Esophagus muscularis mucosa (tissue), 4 donors: ENCODE measurements at regions not wholly inside any gene's neighbourhood (a gene's known extent, or its start where the extent isn't known, plus 50 kb on each side); places are given as distances from the start of the nearest gene placed in this dataset.

ENCODE experiments used
- DNase-seq: peaks from one replicate; pipeline ENCODE4 v3.0.0-alpha.2; 2017; ENCODE audit errors: extremely low spot score
- H3K27ac ChIP-seq, 4 donors: fragments of 200-600 bp; sonication (generic); replicated peaks in 1 of 4; 1 replicate in 3 of 4; 2 replicates in 1 of 4; pipeline ENCODE4 v1.5.1; 2016 to 2019; ENCODE audit warnings: mild to moderate bottlenecking in 1 of 4
- H3K27me3 ChIP-seq, 4 donors: fragments of 200-600 bp; sonication (generic); one replicate each; pipeline versions ENCODE4 v1.5.1 to v1.6.0; 2016 to 2019
- H3K36me3 ChIP-seq, 4 donors: fragments of 200-600 bp; sonication (generic); one replicate each; pipeline ENCODE4 v1.5.1; 2016 to 2019
- H3K4me1 ChIP-seq, 4 donors: fragments of 200-600 bp; sonication (generic); one replicate each; pipeline ENCODE4 v1.5.1; 2016 to 2019
- H3K4me3 ChIP-seq, 4 donors: fragments of 200-600 bp; sonication (generic); 1 replicate in 2 of 4; 2 replicates in 2 of 4; pipeline ENCODE4 v1.5.1; 2016 to 2019; ENCODE audit warnings: mild to moderate bottlenecking in 4 of 4, moderate library complexity in 1 of 4
- H3K9me3 ChIP-seq, 4 donors: fragments of 200-600 bp; sonication (generic); 1 replicate in 3 of 4; 2 replicates in 1 of 4; pipeline ENCODE4 v1.5.1; 2016 to 2019
- CTCF ChIP-seq, 3 experiments: fragments of 200-600 bp in 2 of 3; fragments of 450-650 bp in 1 of 3; sonication (generic) in 2 of 3; IDR thresholded peaks; one replicate each; pipeline ENCODE4 v1.5.1; 2017 to 2019; ENCODE audit warnings: antibody characterized with exemption in 3 of 3, mild to moderate bottlenecking in 2 of 3, moderate library complexity in 1 of 3
- EP300 ChIP-seq: sonication (generic); formaldehyde crosslinking; IDR thresholded peaks from one replicate; pipeline ENCODE4 v1.6.1; 2017; ENCODE audit warnings: antibody characterized with exemption
- POLR2A ChIP-seq: fragments of 450-650 bp; IDR thresholded peaks from one replicate; pipeline ENCODE4 v1.6.1; 2017; ENCODE audit warnings: antibody characterized with exemption, moderate library complexity, mild to moderate bottlenecking, low read depth
- POLR2AphosphoS5 ChIP-seq, 2 donors: sonication (generic); formaldehyde crosslinking; IDR thresholded peaks; one replicate each; pipeline ENCODE4 v1.6.1; 2017; ENCODE audit warnings: antibody characterized with exemption in 2 of 2
- WGBS: methylation state at CpG from one replicate; pipeline ENCODE4 v1.1.5; 2018; 5-methylcytosine and 5-hydroxymethylcytosine counted together
- intact Hi-C: fragments of 100-400 bp; cut with DNase I; formaldehyde crosslinking; loops from one replicate; pipeline ENCODE4 v1.15.1; 2023

- WGBS = 77% methylated on average over 2 of the region's 2 CpGs
- DNase-seq = no peak
- intact Hi-C loops = no loop called here
- Histone ChIP-seq H3K27ac (no peak overlapping the region), H3K27me3 (peaks cover 0 to 10% (median 0%) of the 10 kb centered on the region in 4 donors), H3K4me1 (no peaks in the 10 kb centered on the region), H3K4me3 (no peak overlapping the region), H3K36me3 (no peaks in the 10 kb centered on the region), H3K9me3 (no peaks in the 10 kb centered on the region)
- no peak for TF ChIP-seq POLR2A
- no peak for TF ChIP-seq EP300
- no peak for TF ChIP-seq POLR2AphosphoS5 (IDR thresholded peaks at IDR 0.05)
- TF ChIP-seq CTCF (IDR thresholded peaks at IDR 0.05) = no peak
Observed at GRCh38 chr17:33369876-33370275, 76.8 kb upstream of the ASIC2 start.

- no peaks in the 10 kb centered on the region for H3K9me3 ChIP-seq
- no peak overlapping the region for H3K27ac ChIP-seq
- H3K36me3 ChIP-seq = no peaks in the 10 kb centered on the region
- intact Hi-C loops = no loop called here
- TF ChIP-seq POLR2A = no peak
- TF ChIP-seq CTCF (IDR thresholded peaks at IDR 0.05) = no peak
- TF ChIP-seq POLR2AphosphoS5 (IDR thresholded peaks at IDR 0.05) = no peak
- TF ChIP-seq EP300 = no peak
- WGBS = 30% methylated on average over 1 of the region's 1 CpG
- no peak overlapping the region for H3K4me3 ChIP-seq
- peaks cover 0 to 14% (median 0%) of the 10 kb centered on the region in 4 donors for H3K27me3 ChIP-seq
- H3K4me1 ChIP-seq = no peaks in the 10 kb centered on the region
- DNase-seq = no peak
Observed at GRCh38 chr17:33370401-33370800, 77.3 kb upstream of the ASIC2 start.

- 47% methylated on average over 3 of the region's 3 CpGs for WGBS
- Histone ChIP-seq H3K4me1 (no peaks in the 10 kb centered on the region), H3K9me3 (no peaks in the 10 kb centered on the region), H3K27me3 (peaks cover 0 to 16% (median 0%) of the 10 kb centered on the region in 4 donors), H3K27ac (no peak overlapping the region), H3K36me3 (no peaks in the 10 kb centered on the region), H3K4me3 (no peak overlapping the region)
- DNase-seq = no peak
- TF ChIP-seq EP300 (no peak), POLR2A (no peak), CTCF (IDR thresholded peaks at IDR 0.05) (no peak), POLR2AphosphoS5 (IDR thresholded peaks at IDR 0.05) (no peak)
- intact Hi-C loops = no loop called here
Observed at GRCh38 chr17:33371377-33371776, 78.3 kb upstream of the ASIC2 start.

GRCh38 chr17:33373273-33373672 is 80.2 kb upstream of the ASIC2 start:
- TF ChIP-seq POLR2AphosphoS5 (IDR thresholded peaks at IDR 0.05) = no peak
- TF ChIP-seq POLR2A = no peak
- TF ChIP-seq CTCF (IDR thresholded peaks at IDR 0.05) = no peak
- TF ChIP-seq EP300 = no peak

GRCh38 chr17:33375103-33375502 is 82.0 kb upstream of the ASIC2 start:
- TF ChIP-seq POLR2AphosphoS5 (IDR thresholded peaks at IDR 0.05) = no peak
- no peak for TF ChIP-seq POLR2A
- TF ChIP-seq CTCF (IDR thresholded peaks at IDR 0.05) = no peak
- no peak for TF ChIP-seq EP300
- Histone ChIP-seq H3K4me1 (no peaks in the 10 kb centered on the region), H3K27ac (no peak overlapping the region), H3K9me3 (no peaks in the 10 kb centered on the region), H3K36me3 (no peaks in the 10 kb centered on the region), H3K27me3 (peaks cover 0 to 16% (median 0%) of the 10 kb centered on the region in 4 donors), H3K4me3 (no peak overlapping the region)
- DNase-seq = no peak
- 68% methylated on average over 5 of the region's 5 CpGs for WGBS
- intact Hi-C loops = no loop called here

More at GRCh38 chr17:33373273-33373672, 80.2 kb upstream of the ASIC2 start:
- Histone ChIP-seq H3K9me3 (no peaks in the 10 kb centered on the region), H3K36me3 (no peaks in the 10 kb centered on the region), H3K4me3 (no peak overlapping the region), H3K27me3 (peaks cover 0 to 16% (median 0%) of the 10 kb centered on the region in 4 donors), H3K4me1 (no peaks in the 10 kb centered on the region), H3K27ac (no peak overlapping the region)
- intact Hi-C loops = no loop called here
- DNase-seq = no peak
- 72% methylated on average over 1 of the region's 1 CpG for WGBS
